Amniotic epithelial cell (primary cell): ENCODE measurements at regions not wholly inside any gene's neighbourhood (a gene's known extent, or its start where the extent isn't known, plus 50 kb on each side); places are given as distances from the start of the nearest gene placed in this dataset.

Source experiments
- DNase-seq: peaks from one replicate; pipeline ENCODE4 v3.0.0-alpha.2; 2010; ENCODE audit warnings: low read depth

- DNase-seq: peak; percentile 46
Observed at GRCh38 chr2:39537150-39537549, 100.1 kb upstream of the MAP4K3 start.

GRCh38 chr2:39538718-39539117 lies 101.6 kb upstream of the MAP4K3 start:
- DNase-seq: no peak

DNA sequence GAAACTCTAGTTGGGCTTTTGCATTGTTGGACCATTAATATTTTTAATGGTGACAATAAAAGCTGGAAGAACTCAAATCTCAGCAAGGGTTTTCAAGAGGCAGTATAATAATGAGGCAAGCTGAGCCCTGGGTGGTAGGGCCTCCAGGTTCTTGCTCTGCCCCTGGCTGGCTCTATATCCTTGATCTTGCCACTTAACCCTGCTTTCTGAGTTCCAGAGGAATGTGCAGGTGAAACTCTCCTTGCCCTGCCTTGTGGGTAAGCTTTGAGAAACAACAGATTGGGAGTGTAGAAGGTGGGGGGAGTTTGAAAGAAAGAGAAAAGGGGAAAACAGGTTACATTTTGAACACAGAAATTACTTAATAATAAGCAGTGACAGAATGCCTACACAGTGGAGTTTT lies 103.3 kb upstream of the MAP4K3 start:
- no peak for DNase-seq

GRCh38 chr2:39541011-39541930 lies 104.2 kb upstream of the MAP4K3 start:
- no peak for DNase-seq

GRCh38 chr2:39542523-39542922 lies 105.4 kb upstream of the MAP4K3 start:
- DNase-seq: no peak

DNA sequence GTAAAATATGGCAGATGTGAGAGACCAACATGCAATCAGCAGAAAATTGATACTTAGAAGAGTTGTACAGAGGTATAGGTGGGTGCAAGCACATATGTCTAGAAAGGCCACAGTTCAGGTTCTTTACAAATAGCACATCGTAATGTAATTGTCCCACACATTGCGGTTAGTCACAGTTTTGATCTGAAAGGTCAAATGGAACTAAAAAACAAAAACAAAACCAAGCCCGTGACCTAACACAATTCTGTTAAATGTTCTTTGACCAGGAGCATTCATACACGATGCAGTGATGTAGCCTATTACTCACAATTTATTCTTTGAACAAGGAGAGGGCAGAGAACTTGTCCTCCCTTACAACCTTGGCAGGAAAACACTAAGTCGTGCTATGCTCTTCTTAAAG lies 108.9 kb upstream of the MAP4K3 start:
- DNase-seq: no peak

GRCh38 chr2:39546409-39546808 lies 109.3 kb upstream of the MAP4K3 start:
- DNase-seq: no peak

- DNase-seq: peak; percentile 58
Observed at GRCh38 chr2:39546937-39547336, 109.9 kb upstream of the MAP4K3 start.

- peak; percentile 81 for DNase-seq
Observed at GRCh38 chr2:39547811-39548719, 111.0 kb upstream of the MAP4K3 start.

- DNase-seq: no peak
Observed at GRCh38 chr2:39549000-39549399, 111.9 kb upstream of the MAP4K3 start.

DNA sequence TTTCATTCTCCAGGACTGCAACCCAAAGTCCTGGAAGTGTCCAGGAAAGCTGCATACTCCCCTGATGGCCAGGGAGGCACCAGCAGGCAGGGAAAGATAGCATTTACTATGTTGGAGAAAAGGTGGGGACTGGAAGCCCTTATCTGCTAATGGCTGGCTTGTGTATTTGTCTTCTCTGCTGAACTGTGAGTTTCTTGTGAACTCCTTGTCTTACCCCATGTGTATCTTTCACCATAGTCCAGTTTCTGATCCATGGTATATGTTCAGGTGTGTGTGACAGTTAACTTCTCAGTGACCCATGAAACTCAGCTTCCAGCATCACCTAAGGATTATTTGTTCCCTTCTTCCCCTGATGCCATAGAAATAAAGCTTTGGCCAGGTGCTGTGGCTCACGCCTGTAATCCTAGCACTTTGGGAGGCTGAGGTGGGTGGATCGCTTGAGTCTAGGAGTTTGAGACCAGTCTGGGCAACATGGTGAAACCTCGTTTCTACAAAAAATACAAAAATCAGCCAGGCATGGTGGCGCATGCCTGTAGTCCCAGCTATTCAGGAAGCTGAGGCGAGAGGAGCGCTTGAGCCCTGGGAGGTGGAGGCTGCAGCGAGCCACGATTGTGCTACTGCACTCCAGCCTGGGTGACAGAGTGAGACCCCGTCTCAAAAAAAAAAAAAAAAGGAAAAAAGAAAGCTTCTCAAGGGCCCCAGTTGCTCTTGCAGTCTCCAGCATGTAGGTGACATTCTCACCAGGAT lies 112.8 kb upstream of the MAP4K3 start:
- DNase-seq: no peak

DNA sequence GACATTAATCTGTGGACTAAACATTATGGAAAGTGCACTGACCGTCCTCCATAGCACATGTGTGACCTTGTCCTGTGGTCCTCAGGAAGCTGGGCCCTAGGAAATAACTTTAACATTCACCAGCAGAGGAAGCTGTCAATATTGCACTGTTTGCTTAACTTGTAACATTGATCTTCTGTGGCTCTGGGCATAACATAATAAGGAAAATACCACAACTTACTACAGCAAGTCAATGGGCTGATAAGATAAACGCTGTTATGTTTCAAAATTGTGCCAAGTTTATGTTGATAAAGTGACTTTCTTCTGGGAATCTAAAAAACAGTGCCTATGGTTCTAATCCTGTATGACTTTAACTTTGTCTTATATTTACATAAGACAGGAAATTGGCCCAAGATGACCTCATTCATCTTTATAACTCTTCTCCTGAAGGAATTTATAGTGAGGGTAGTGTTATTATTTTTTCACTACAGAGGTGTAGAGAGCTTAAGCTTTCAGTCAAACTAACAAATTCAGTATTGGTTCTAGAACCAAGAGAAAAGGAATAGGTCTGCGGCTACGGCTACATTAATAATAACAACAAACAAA lies 113.7 kb upstream of the MAP4K3 start:
- DNase-seq: peak; percentile 51

GRCh38 chr2:39558906-39559305 lies 106.8 kb upstream of the TMEM178A start:
- DNase-seq: no peak

DNA sequence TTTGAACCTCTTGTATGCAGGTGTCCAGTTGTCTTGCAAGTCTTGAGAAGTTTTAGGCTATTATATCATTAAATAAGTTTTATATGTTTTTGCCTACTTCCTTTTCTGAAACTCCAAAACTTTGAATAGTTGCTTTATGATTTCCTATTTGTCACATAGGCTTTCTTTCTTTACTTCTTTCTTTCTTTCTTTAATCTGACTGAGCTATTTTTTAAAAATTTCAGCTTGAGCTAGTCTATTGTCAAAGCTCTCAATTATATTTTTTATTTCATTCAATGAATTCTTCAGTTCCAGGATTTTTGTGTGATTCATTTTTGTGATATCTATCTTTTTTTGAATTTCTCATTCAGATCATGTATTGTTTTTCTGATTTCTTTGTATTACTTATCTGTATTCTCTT lies 102.1 kb upstream of the TMEM178A start:
- no peak for DNase-seq

GRCh38 chr2:39567507-39567906 lies 98.2 kb upstream of the TMEM178A start:
- DNase-seq: no peak

- no peak for DNase-seq
Observed at GRCh38 chr2:39568116-39568515, 97.6 kb upstream of the TMEM178A start.

GRCh38 chr2:39568561-39569006 lies 97.1 kb upstream of the TMEM178A start:
- DNase-seq: peak; percentile 91

- no peak for DNase-seq
Observed at GRCh38 chr2:39570130-39570555, 95.6 kb upstream of the TMEM178A start.

DNA sequence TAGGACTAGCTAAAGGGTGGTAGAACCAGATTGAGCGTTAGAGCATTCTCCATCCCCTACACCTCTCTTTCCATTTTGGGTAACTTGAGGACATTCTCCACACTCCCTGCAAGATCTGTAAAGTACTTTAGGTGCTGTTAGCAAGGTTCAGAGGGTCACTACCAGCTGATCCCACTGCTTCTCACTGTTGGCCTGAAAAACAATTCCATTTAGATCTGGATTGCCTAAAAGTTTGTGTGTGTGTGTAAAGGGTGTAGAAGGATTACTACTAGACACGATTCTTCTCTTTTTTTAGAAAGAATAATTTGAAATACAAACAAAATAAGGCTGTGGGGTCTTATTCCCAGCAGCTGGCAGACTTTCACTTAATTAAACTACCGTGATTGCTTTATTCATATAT lies 95.1 kb upstream of the TMEM178A start:
- DNase-seq: peak; percentile 40

GRCh38 chr2:39571111-39571731 lies 94.5 kb upstream of the TMEM178A start:
- peak; percentile 99 for DNase-seq

DNA sequence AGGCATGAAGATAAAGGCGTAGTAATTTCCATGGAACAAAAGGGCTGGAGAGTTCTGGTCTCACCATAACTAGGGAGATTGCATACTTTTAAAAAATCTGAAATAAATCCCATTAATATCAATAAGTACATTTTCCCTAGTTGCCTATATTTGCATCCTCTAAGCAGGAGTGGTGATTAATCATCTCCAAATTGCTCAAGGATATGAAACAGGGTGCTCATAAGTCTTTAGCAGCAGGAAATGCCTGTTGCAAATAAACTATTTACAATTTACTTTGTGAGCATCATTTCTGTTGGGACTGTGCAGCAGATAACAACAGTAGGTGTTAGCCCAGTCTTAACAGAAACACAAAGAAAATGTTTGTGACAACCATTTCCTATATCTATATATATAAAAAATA lies 92.4 kb upstream of the TMEM178A start:
- DNase-seq: peak; percentile 52
